Stimulated activated CD8-positive, alpha-beta memory T cell treated with anti-CD3 and anti-CD28 coated beads, Interleukin-15, amount 100 ng/mL, for 48 hours (primary cell): ENCODE measurements at regions not wholly inside any gene's neighbourhood (a gene's known extent, or its start where the extent isn't known, plus 50 kb on each side); places are given as distances from the start of the nearest gene placed in this dataset.
"Not testable (repeated sequence)": the region's sequence is repeated elsewhere in the genome, so short reads cannot be mapped to it uniquely, and the experiment has no call there.

Experiments used
- DNase-seq, 2 donors: peaks; one replicate each; pipeline ENCODE4 v3.0.0-alpha.2; 2020; ENCODE audit warnings: low read depth in 2 of 2

- no peak for DNase-seq
Observed at GRCh38 chr12:131249246-131250027, 295.7 kb downstream of the ADGRD1 start.

GRCh38 chr12:131250028-131250950 is 296.6 kb downstream of the ADGRD1 start:
- DNase-seq: no peak

- no peak for DNase-seq
Observed at GRCh38 chr12:131250951-131251315, 297.2 kb downstream of the ADGRD1 start.

GRCh38 chr12:131251336-131252101 is 297.8 kb downstream of the ADGRD1 start:
- DNase-seq: no peak

- no peak for DNase-seq
Observed at GRCh38 chr12:131253376-131254026, 299.8 kb downstream of the ADGRD1 start.

GRCh38 chr12:131254374-131254773 is 300.7 kb downstream of the ADGRD1 start:
- DNase-seq: no peak

GRCh38 chr12:131258398-131258797 is 304.7 kb downstream of the ADGRD1 start:
- no peak for DNase-seq

- no peak for DNase-seq
Observed at GRCh38 chr12:131260251-131260905, 306.7 kb downstream of the ADGRD1 start.

GRCh38 chr12:131260954-131261353 is 307.2 kb downstream of the ADGRD1 start:
- DNase-seq: no peak

GRCh38 chr12:131261906-131262305 is 308.2 kb downstream of the ADGRD1 start:
- DNase-seq: no peak

GRCh38 chr12:131263626-131264025 is 309.9 kb downstream of the ADGRD1 start:
- DNase-seq: no peak

- DNase-seq: no peak
Observed at GRCh38 chr12:131264635-131265034, 310.9 kb downstream of the ADGRD1 start.

- no peak for DNase-seq
Observed at GRCh38 chr12:131266591-131267467, 313.1 kb downstream of the ADGRD1 start.

GRCh38 chr12:131267576-131267975 is 313.9 kb downstream of the ADGRD1 start:
- no peak for DNase-seq

- DNase-seq: not testable (repeated sequence)
Observed at GRCh38 chr12:131268123-131268522, 314.4 kb downstream of the ADGRD1 start.

- not testable (repeated sequence) for DNase-seq
Observed at GRCh38 chr12:131268571-131268970, 314.9 kb downstream of the ADGRD1 start.

- no peak for DNase-seq
Observed at GRCh38 chr12:131269551-131269950, 315.8 kb downstream of the ADGRD1 start.

- not testable (repeated sequence) for DNase-seq
Observed at GRCh38 chr12:131269977-131270376, 316.3 kb downstream of the ADGRD1 start.

- DNase-seq: no peak
Observed at GRCh38 chr12:131271724-131272123, 318.0 kb downstream of the ADGRD1 start.

- not testable (repeated sequence) for DNase-seq
Observed at GRCh38 chr12:131272283-131272814, 318.6 kb downstream of the ADGRD1 start.
